HG02981 (cell line): ENCODE measurements at regions not wholly inside any gene's neighbourhood (a gene's known extent, or its start where the extent isn't known, plus 50 kb on each side); places are given as distances from the start of the nearest gene placed in this dataset.
A peak's percentile ranks its signal among the peaks of the same experiment; 100 is the strongest.
"Not testable (repeated sequence)": the region's sequence is repeated elsewhere in the genome, so short reads cannot be mapped to it uniquely, and the experiment has no call there.

Source experiments
- ATAC-seq: cut with Tn5 transposase; IDR thresholded peaks from one replicate; pipeline ENCODE4 v1.9.1; 2021; ENCODE audit warnings: mild to moderate bottlenecking, moderate library complexity; ENCODE audit not compliant: unreplicated experiment

DNA sequence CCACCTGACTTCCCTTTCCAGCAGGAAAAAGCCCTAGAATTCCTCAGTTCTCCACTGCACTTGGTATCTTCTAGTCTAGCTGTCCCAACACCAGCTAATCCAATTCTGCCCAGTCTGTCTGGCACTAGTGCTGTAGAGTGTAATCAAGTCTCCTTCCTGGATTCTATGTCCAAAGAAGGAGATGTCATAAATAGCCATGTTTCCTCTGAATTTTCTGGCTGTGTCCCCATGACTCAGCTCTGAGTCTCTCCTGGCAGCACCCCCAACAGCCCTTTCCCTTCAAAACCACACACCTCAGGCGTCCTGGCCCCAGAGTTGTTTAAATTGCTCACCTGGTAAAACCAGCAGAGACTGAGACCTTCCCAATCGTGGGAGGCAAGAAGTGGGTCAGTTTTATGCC is 197.2 kb downstream of the GRXCR1 start:
- no peak for ATAC-seq

GRCh38 chr4:43103048-43103447 is 210.5 kb downstream of the GRXCR1 start:
- no peak for ATAC-seq

DNA sequence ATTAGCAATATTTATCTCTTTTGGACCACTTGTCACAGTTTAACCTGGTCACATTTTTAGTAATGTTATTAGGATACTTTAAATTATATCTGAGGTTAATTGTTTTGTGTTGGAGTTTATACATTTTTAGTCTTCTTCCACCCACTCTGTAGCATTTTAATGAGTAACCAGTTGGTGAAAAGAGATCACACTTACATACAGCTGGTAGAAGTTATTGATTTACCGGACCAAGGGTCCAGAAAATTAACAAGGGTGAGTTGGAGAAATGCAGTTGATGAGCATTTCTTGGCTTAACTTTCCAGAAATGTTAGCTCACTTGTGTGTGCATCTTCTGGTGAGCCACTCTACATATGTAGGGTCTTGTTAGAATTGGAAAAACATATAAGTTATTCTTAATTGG is 219.6 kb downstream of the GRXCR1 start:
- no peak for ATAC-seq

GRCh38 chr4:43113196-43113595 is 220.7 kb downstream of the GRXCR1 start:
- ATAC-seq = no peak

GRCh38 chr4:43126595-43126994 is 234.1 kb downstream of the GRXCR1 start:
- ATAC-seq = no peak

- ATAC-seq = no peak
Observed at GRCh38 chr4:43130228-43131021, 237.9 kb downstream of the GRXCR1 start.

DNA sequence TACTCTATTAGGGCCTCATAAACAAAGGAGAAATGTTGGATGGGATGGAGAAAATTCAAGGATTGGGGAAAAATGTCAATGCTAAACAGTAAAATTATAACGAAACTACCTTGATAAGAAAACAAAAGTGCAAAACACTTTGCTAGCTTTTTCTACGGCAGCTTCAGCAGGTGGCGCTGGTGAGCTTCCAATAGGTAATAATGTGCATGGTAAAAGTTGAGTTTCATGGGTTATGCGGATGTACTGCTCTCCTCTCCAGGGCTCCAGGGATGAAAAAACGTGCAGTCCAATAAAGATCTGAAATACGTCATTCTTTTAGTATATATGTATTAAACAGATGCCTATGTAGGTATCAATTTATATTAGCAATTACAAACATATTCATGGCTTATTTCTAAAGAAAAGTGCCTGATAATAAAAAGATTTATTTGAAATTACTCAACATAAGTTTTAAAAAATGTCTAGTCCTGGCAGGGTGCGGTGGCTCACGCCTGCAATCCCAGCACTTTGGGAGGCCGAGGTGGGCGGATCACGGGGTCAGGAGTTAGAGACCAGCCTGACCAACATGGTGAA is 239.6 kb downstream of the GRXCR1 start:
- peak; percentile 64 for ATAC-seq

DNA sequence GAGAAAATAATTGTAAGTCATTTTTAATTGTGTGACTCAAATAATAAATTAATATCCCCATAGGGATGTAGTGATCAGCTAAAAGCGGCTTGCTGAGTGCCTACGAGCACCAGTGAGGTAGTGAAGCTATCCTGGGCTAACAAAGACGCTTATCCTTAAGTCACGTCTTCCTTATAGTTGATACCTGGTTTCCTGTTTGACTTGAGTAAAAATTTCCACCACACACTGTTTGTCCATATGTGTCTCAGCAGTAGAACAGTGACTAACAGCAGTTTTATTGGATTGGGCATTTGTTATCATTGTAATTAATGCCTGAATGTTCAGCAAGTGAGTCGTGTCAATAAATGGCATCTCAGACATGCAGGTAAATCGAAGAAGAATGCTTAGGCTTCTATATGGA is 241.1 kb downstream of the GRXCR1 start:
- no peak for ATAC-seq

DNA sequence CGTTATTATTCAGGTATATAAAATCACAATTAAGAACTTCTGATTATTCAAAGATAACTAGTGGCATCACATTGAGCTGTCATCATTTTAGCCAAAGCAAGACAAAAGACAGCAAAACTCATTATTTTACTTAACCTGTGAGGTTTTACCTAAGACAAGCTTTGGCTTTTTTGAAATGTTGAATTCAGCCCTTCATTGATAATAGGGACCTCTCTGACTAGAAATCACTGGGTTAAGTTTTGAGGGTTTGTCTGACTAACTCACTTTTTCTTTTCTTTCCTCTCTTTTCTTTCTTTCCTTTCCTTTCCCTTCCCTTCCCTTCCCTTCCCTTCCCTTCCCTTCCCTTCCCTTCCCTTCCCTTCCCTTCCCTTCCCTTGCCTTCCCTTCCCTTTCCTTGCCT is 244.2 kb downstream of the GRXCR1 start:
- ATAC-seq = no peak

DNA sequence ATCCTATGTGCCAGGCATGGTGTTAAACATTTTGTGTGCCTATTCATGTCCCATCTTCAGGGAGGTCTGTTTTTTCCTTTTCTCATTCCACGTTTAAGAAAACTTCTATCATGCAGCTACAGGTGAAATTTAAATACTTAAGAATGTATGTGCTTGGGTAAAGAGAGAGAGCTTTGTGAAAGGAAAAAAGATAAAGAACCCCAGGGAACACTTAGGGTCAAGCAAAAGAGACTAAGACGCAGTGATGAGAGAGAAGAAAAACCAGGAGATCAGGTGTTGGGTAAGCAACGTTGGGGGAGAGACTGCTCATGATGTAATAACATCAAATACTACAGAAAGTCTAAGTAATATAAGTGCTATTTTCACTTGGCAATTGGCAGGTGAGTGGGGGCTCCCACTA is 253.7 kb downstream of the GRXCR1 start:
- no peak for ATAC-seq

GRCh38 chr4:43148481-43148880 is 256.0 kb downstream of the GRXCR1 start:
- ATAC-seq = no peak

DNA sequence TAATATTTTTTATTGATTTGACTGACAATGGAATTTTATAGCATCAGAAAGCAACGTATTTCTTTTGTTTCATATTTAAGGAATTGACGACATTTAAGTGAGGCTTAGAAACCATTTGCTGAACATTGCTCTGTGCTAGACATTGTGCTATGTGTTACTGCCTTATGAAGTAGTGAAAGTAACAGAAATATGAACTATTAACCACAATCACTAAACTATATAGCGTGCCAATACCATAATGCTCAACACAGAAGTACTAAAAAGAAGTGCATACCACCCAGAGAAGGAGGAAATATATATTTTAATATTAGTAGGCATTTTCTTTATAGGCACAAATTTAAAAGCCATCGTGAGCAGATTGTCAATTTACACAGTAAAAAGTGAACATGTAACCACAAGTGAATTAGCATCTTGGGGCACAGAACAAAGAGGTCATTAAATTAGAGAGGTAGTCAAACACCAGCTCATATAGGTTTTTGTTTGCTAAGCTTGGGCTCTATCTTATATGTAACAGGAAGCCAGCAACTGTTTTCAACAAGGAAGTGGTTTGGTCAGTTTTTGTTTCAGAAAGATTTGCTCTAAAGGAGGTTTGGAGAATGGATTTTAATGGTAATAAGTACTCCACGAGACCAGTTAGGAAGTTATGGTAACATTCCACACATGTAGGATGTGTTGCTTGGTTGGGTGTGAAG is 270.7 kb downstream of the GRXCR1 start:
- ATAC-seq = peak; percentile 45

DNA sequence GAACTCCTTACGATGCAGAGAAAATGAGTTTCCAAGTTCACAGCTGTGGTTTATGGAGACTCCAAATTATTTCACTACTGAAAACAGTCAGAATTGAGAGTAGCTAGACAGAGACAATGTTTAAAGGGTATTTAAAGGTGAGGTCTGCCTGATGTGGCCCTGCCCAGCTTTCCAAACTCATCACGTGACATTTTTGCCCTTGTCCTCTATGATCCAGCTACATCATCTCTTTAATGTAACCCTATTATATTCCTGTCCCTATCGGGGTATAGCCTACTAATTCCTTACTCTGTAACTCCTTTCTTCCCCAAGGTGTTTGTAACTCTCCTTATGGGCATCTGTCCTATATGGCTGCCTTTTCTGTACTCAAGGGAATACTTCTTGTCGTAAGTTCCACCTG is 297.2 kb downstream of the GRXCR1 start:
- no peak for ATAC-seq

DNA sequence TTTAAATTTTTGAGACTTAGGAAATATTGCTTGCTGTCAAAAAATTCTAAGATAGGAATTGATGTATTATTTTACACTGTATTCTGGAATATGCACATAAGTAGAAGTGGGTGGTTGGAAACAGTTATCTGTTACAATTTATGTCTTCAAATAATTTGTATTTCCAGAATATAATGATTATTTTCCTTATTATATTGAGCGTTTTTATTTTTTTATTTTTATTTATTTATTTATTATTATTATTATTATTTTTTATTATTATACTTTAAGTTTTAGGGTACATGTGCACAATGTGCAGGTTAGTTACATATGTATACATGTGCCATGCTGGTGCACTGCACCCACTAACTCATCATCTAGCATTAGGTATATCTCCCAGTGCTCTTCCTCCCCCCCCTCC is 320.1 kb downstream of the GRXCR1 start:
- ATAC-seq = not testable (repeated sequence)

DNA sequence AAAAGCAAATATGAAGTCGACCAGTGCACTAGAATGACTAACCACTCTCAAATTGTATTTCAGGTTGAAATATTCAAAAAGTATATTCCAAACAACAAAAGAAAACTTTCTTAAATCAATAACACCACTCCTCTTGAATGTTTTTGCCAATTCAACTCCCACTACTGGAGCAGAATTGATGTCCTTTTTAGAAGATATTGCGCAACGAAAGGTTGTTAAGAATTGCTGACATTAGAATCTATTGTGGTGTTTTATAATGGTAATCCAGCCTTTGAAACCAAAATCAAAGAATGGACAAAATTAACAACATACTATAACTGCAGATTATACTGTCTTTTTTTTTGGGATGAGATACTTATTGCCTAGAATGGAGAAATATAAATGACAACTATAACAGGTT is 331.3 kb downstream of the GRXCR1 start:
- ATAC-seq = no peak

- no peak for ATAC-seq
Observed at GRCh38 chr4:43224559-43224958, 332.0 kb downstream of the GRXCR1 start.

GRCh38 chr4:43233321-43233720 is 340.8 kb downstream of the GRXCR1 start:
- no peak for ATAC-seq

DNA sequence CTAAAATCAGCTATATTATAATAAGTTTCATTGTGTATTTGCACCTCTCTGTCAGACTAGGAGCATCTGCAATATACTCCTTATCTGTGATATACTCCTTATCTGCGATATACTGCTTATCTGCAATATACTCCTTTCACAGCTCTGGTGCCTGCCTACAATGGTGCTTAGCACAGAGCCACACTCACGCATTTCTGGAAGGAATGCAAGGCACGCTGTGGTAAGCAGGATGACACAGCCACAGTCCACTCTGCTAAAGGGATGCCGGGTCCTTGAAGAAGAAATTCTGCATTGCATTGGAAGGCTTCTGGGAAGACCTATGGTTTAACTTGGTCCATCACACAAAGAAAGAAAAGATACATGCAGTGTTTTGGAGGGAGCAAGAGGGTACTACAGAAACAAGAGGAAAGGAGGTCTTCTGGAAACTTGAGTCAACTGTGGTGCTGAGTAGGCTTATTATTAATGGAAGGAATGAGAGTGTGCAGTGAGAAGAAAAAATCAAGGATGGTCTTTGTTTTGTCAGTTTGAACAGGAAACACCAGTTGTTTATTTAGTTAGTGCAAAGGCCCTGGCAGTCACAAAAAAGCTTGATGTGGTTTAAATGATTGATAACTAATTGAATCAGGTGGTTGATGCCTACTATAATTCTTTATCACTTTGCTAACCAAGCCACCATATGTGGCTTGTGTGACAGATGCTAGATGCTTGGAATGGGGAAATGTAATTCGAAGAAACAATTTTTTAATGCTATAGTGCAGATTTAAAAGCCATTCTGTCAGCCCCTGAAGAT is 342.3 kb downstream of the GRXCR1 start:
- ATAC-seq = no peak

DNA sequence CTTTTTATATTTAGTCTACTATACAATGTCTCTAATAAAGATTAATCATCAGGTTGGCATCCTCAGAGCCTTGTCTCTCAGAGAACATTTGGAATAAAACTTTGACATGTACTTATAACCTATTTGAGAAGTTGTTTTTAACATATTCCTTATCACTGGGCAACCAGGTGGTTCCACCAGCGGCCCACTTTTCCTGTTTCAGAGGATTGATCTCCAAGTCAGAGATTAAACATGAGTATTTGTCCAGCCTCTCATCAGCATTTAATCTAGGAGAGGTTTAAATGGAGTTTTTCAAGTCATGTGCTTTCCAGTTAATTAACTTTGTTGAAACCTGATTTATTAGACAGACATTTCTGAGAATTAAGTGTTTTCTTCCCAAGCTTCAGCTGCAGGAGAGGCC is 345.5 kb downstream of the GRXCR1 start:
- ATAC-seq = no peak

DNA sequence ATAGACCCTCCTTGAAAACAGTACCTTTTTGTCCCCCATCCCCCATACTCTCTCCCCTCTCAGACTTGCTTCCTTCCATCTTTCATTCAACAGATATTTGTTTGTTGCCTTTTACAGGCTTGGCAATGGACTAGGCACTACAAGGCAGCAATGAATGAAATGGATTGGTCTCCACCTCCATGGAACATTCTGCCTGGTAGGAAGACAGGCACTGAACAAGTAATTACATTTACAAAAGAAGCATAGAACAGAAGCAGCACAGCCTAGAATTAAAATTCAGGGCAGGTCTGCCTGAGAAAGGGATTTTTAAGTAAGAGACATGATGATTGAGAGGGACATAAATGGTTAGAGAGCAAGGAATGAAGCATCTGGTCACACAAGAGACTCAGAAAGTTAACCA is 346.1 kb downstream of the GRXCR1 start:
- no peak for ATAC-seq

- ATAC-seq = no peak
Observed at GRCh38 chr4:43241104-43241503, 348.6 kb downstream of the GRXCR1 start.
